ENCODE measurements at regions not wholly inside any gene's neighbourhood (a gene's known extent, or its start where the extent isn't known, plus 50 kb on each side); places are given as distances from the start of the nearest gene placed in this dataset.

DNA sequence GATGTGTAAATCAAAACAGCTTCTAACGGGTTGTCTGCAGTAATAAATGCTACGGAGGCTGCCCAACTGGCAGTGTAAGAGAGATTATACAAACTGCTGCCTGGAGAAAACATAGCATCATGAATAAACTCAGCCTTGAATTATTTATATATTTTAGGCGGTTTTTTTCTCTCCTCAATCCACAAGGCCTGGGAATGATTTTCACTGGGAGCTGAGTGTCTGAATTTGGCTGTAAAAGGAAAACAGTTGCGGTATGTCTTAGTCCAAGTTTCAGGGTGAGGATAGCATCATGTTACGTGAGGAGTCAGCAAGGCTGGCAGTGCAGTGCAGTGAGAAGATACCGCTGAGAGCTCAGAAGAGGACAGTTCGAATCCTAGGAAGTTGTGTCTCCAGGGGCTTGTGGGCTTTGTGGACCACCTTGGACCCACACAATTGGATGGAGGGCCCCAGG is 291.5 kb upstream of the BOD1L1 start:
- TF ChIP-seq SUZ12 (IDR thresholded peaks at IDR 0.05; ENCODE audit: extremely low read depth, insufficient read depth, insufficient read length) = no peak
- TF ChIP-seq ZNF274 (IDR thresholded peaks at IDR 0.05; ENCODE audit: low read depth, low read length) = no peak
- TF ChIP-seq YY1 (IDR thresholded peaks at IDR 0.05; ENCODE audit: insufficient read depth, insufficient read length) = no peak

All from NT2/D1 (cell line).